GM18499 (cell line): ENCODE measurements at regions not wholly inside any gene's neighbourhood (a gene's known extent, or its start where the extent isn't known, plus 50 kb on each side); places are given as distances from the start of the nearest gene placed in this dataset.

ENCODE experiments used
- ATAC-seq: cut with Tn5 transposase; IDR thresholded peaks from one replicate; pipeline ENCODE4 v1.9.1; 2021; ENCODE audit warnings: moderate number of reproducible peaks; ENCODE audit not compliant: insufficient read depth, unreplicated experiment

GRCh38 chr2:175234153-175234552 lies 52.6 kb upstream of the ATP5MC3 start:
- no peak for ATAC-seq

- ATAC-seq: no peak
These were observed 51.7 kb upstream of the ATP5MC3 start for GRCh38 chr2:175233135-175233719.
